Adipocyte (in vitro differentiated cells): ENCODE measurements at regions not wholly inside any gene's neighbourhood (a gene's known extent, or its start where the extent isn't known, plus 50 kb on each side); places are given as distances from the start of the nearest gene placed in this dataset.

ENCODE experiments used
- DNase-seq: peaks from one replicate; pipeline ENCODE4 v3.0.0-alpha.2; 2015; ENCODE audit warnings: low read depth
- H3K27me3 ChIP-seq: replicated peaks from 2 replicates; pipeline ENCODE4 v1.7.0; 2013; ENCODE audit warnings: mild to moderate bottlenecking, low read length, moderate library complexity; ENCODE audit not compliant: control insufficient read depth, insufficient read depth
- H3K36me3 ChIP-seq: 2 replicates; pipeline ENCODE4 v1.7.0; 2013; ENCODE audit warnings: low read length, mild to moderate bottlenecking, moderate library complexity; ENCODE audit not compliant: control insufficient read depth, insufficient read depth, severe bottlenecking
- H3K4me1 ChIP-seq: 2 replicates; pipeline ENCODE4 v1.7.0; 2013; ENCODE audit warnings: mild to moderate bottlenecking, low read length, moderate library complexity; ENCODE audit not compliant: control insufficient read depth, insufficient read depth
- H3K4me3 ChIP-seq: 2 replicates; pipeline ENCODE4 v1.7.0; 2013; ENCODE audit warnings: mild to moderate bottlenecking, low read length, moderate library complexity
- H3K9ac ChIP-seq: 2 replicates; pipeline ENCODE4 v1.7.0; 2013; ENCODE audit warnings: mild to moderate bottlenecking, low read length, moderate library complexity
- H3K9me3 ChIP-seq: 2 replicates; pipeline ENCODE4 v1.7.0; 2013; ENCODE audit warnings: mild to moderate bottlenecking, low read length, moderate library complexity; ENCODE audit not compliant: control insufficient read depth

DNA sequence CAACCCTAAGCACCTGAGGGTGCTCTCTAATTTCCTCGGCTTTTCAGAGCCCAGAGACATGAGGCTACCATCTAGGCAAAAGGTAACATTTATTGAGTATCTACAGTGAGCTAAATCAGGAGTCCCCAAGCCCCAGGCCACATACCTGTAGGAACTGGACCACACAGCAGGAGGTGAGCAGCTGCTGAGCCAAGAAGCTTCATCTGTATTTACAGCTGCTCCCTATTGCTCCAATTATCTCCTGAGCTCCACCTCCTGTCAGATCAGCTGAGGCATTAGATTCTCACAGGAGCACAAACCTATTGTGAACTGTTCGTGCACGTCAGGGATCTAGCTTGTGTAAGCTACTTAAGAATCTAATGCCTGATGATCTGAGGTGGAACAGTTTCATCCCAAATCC, 70.2 kb downstream of the RND3 start:
- no peaks in the 10 kb centered on the region for H3K4me1 ChIP-seq
- H3K27me3 ChIP-seq, result no peaks in the 10 kb centered on the region
- H3K4me3 ChIP-seq, result no peak overlapping the region
- H3K9me3 ChIP-seq, result no peaks in the 10 kb centered on the region
- no peak for DNase-seq
- no peak overlapping the region for H3K9ac ChIP-seq
- no peaks in the 10 kb centered on the region for H3K36me3 ChIP-seq

DNA sequence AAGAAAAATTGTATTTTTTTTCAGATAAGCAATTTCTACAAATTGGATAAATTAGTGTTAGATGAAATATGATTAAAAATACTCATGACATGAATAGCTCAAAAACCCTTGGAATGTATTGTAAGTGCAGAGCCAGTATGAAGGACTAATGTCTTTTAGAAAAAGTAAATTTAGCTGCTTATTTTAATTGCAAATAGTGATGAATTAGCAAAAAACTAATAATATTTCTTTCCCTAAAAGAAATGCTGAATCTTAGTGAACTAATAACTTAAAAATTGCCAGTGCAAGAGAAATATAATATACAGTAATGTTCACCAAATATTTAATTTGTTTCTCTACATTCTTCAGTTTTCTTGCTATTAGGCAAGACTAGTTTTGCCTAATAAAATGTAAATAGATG, 72.4 kb downstream of the RND3 start:
- H3K4me1 ChIP-seq, result peaks cover 10% of the 10 kb centered on the region
- H3K9me3 ChIP-seq, result no peaks in the 10 kb centered on the region
- no peak overlapping the region for H3K4me3 ChIP-seq
- H3K27me3 ChIP-seq, result no peaks in the 10 kb centered on the region
- no peak overlapping the region for H3K9ac ChIP-seq
- DNase-seq, result no peak
- no peaks in the 10 kb centered on the region for H3K36me3 ChIP-seq

DNA sequence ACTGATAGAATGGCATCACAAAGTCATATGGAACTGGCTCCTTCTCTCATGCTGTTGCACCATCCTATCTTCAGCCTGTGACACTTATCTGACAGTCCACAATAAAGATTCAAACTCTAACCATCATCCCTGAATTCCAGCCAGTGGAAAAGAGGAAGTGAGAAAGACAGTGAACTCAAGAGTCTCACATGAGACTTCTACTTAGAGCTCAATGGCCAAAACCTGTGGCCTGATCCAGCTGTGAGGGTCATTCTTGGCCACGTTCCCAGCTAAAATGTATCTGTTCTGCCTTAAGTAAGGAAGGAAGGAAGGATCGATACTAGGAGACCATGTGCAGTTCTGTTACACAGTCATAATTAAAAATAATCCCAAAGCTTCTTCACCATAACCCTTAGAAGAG, 73.6 kb downstream of the RND3 start:
- H3K9me3 ChIP-seq, result no peaks in the 10 kb centered on the region
- no peak overlapping the region for H3K4me3 ChIP-seq
- H3K4me1 ChIP-seq, result peaks cover 10% of the 10 kb centered on the region
- H3K27me3 ChIP-seq, result no peaks in the 10 kb centered on the region
- H3K36me3 ChIP-seq, result no peaks in the 10 kb centered on the region
- H3K9ac ChIP-seq, result no peak overlapping the region
- no peak for DNase-seq

DNA sequence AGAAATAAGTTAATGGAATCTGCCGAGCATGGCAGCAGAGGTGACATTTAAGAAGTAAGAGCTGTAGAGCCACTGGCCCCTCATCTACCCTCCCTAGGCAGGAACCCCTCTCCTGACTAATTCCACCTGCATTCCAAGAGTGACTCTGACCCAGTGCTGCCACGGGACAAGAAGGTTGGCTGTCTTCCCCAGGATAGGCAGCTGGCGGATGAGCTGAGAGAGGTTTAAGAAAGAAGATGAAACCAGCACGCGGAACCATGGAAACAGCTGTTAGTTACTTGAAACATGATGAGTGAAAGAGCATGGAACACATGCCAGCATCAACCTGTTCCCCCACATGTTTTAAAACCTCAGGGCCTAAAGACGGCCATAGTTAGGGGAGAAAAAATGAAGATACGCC, 74.1 kb downstream of the RND3 start:
- no peak for DNase-seq

DNA sequence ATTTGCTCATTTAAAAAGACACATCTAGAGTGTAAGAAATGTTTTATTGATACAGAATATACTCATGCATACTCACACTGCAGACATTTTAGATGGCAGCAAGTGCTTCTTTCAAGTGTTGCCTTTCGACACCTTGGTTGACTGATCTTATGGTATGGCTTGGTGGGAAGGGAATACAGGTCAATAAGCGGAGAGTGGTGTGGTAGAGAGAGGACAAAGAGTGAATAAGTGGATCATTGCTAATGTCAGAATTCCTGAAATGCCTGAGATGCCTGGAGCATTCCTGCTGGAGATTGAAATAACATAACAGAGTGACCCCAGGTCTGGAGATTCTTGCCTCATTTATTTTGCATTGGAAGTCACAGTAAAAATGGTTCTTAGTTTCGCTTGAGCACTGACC, 76.7 kb downstream of the RND3 start:
- Histone ChIP-seq H3K4me3 (no peak overlapping the region), H3K36me3 (no peaks in the 10 kb centered on the region), H3K4me1 (peaks cover 10% of the 10 kb centered on the region), H3K9ac (no peak overlapping the region), H3K27me3 (no peaks in the 10 kb centered on the region), H3K9me3 (no peaks in the 10 kb centered on the region)
- DNase-seq, result peak; percentile 47

More for the DNA sequence above, 74.1 kb downstream of the RND3 start:
- Histone ChIP-seq H3K9ac (no peak overlapping the region), H3K4me1 (peaks cover 10% of the 10 kb centered on the region), H3K27me3 (no peaks in the 10 kb centered on the region), H3K9me3 (no peaks in the 10 kb centered on the region), H3K4me3 (no peak overlapping the region), H3K36me3 (no peaks in the 10 kb centered on the region)

DNA sequence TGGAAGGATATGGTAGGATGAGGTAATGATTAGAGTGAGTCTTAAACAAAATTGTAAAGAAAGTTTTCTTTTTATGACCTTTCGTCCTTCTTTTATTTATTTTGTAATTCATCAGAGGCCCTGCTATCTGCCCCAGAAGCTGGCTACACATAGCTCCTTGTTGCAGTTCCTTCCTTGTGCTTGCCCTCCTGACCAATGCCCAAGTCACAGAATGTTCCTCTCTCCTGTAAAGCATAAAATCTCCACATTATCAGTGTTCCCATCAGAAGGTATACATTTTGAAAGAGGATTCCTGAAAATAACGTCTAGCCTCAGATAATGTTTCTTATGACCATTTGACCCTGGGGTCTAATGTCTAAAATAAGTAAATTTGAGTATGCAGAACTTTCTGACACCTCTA, 78.3 kb downstream of the RND3 start:
- peaks cover 10% of the 10 kb centered on the region for H3K4me1 ChIP-seq
- H3K27me3 ChIP-seq, result no peaks in the 10 kb centered on the region
- peak; percentile 20 for DNase-seq
- H3K9ac ChIP-seq, result no peak overlapping the region
- no peaks in the 10 kb centered on the region for H3K9me3 ChIP-seq
- no peaks in the 10 kb centered on the region for H3K36me3 ChIP-seq
- H3K4me3 ChIP-seq, result no peak overlapping the region

DNA sequence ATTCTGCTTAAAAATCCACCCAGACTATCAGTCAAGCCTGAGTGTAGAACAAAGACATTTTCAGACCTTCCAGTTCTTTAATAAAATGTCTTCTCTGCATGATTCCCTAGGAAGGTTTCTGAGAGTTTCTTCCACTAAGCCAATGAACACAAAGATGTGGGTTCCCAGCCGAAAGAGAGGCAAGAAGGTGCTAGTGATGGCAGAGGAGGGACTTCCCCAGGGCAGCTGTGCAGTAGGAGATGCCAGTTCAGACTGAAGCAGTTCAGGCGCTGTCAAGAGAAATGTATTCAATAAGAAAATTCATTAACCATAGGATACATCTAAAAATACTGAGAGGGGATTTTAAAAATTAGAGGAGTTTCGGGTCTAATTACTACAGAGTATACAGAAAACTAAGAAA, 83.3 kb downstream of the RND3 start:
- no peaks in the 10 kb centered on the region for H3K36me3 ChIP-seq
- no peak overlapping the region for H3K9ac ChIP-seq
- DNase-seq, result no peak
- H3K4me3 ChIP-seq, result no peak overlapping the region
- H3K27me3 ChIP-seq, result no peaks in the 10 kb centered on the region
- H3K9me3 ChIP-seq, result no peaks in the 10 kb centered on the region
- H3K4me1 ChIP-seq, result no peaks in the 10 kb centered on the region

DNA sequence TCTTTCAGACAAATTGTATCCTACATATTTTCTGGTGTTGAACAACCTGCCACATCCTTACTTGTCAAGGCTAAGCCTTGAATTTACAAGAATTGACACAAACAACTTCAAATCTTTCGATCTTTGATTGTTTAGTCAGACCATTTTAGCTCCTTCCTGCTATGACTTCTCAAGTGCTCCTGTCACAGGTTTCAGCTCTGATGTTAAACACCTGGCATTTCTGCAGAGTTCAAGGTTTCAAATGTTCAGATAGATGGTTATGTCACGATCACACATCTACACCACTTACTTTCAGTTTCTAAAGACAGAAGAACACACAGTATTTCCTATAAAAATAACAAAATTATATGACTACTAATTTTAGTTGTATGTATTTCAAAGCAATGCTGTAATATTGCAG, 84.0 kb downstream of the RND3 start:
- no peak overlapping the region for H3K9ac ChIP-seq
- peak overlapping the region; percentile 42 for H3K4me3 ChIP-seq
- H3K27me3 ChIP-seq, result no peaks in the 10 kb centered on the region
- H3K4me1 ChIP-seq, result no peaks in the 10 kb centered on the region
- DNase-seq, result no peak
- no peaks in the 10 kb centered on the region for H3K36me3 ChIP-seq
- H3K9me3 ChIP-seq, result no peaks in the 10 kb centered on the region

DNA sequence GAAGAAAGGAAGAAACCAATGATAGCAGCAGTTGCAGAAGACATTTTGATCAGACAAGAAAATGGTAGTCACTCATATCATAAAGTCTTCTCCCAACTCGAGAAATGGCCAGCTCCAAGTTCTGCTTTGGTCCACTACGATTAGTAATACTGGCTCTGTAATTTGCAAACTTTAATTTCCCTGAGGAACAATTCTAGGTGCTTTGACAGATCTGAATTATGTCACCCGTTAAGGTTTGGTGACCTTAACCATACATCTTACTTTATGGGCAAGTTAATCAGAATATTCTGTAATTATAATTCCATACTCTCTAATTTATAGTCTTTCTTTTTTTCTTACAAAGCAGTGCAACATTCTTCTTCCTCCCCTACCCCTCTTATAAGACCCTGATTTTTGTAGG, 84.5 kb downstream of the RND3 start:
- DNase-seq, result no peak
- Histone ChIP-seq H3K9me3 (no peaks in the 10 kb centered on the region), H3K9ac (no peak overlapping the region), H3K36me3 (no peaks in the 10 kb centered on the region), H3K27me3 (no peaks in the 10 kb centered on the region), H3K4me3 (no peak overlapping the region), H3K4me1 (no peaks in the 10 kb centered on the region)

DNA sequence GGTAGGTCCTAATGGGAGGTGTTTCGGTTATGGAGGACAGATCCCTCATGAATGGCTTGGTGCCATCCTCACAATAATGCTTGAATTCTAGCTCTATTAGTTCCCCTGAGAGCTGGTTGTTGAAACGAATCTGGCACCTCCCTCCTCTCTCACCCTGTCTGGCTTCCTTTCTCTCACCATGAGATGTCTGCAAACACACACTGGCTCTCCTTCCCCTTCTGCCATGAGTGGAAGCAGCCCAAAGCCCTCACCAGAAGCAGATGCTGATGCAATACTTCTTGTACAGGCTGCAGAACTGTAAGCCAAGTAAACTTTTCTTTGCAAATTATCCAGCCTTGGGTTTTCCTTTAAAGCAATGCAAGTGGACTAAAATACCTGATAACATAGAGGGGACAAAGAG, 86.6 kb downstream of the RND3 start:
- no peak for DNase-seq
- H3K9ac ChIP-seq, result no peak overlapping the region
- no peak overlapping the region for H3K4me3 ChIP-seq
- H3K27me3 ChIP-seq, result no peaks in the 10 kb centered on the region
- H3K4me1 ChIP-seq, result no peaks in the 10 kb centered on the region
- no peaks in the 10 kb centered on the region for H3K36me3 ChIP-seq
- H3K9me3 ChIP-seq, result no peaks in the 10 kb centered on the region

DNA sequence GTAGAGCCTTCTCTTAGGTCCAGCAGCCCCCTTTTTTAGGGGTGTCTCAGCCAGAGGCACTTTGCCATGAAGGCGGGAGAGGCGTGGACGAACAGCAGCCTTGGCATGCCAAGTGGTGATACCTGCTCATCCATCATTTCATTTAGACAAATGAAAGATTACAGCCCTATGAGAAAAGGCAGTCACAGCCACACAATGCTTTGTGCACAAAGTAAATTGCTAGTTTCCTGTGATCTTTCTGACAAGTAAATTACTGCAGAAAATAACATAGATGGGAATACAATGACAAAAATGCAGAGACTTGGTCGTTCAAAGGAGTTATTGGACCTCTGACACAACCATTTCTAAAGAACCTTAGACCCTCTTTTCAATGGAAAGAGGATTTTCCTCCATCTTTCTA, 94.9 kb downstream of the RND3 start:
- no peak overlapping the region for H3K9ac ChIP-seq
- H3K4me1 ChIP-seq, result no peaks in the 10 kb centered on the region
- no peaks in the 10 kb centered on the region for H3K9me3 ChIP-seq
- DNase-seq, result no peak
- no peak overlapping the region for H3K4me3 ChIP-seq
- no peaks in the 10 kb centered on the region for H3K36me3 ChIP-seq
- H3K27me3 ChIP-seq, result no peaks in the 10 kb centered on the region

DNA sequence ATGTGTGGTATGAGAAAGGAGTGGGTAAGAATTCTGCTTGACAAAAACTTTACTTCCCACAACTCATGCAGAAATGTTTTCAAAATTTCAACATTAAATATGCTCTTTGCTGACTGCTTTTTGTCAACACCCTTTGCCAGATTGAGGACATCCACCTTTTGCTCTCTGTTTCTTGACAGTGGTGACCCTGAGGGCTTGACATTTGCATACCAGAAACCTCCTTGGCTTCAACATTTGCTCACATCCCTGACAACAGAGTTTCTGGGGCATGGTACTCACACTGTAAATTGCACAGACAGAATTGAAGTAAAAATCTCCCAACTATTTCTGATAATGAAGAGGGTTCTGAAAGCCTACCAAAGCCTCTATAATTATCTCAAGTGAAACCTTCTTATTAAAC, 95.7 kb downstream of the RND3 start:
- Histone ChIP-seq H3K4me1 (no peaks in the 10 kb centered on the region), H3K36me3 (no peaks in the 10 kb centered on the region), H3K9ac (no peak overlapping the region), H3K27me3 (no peaks in the 10 kb centered on the region), H3K4me3 (no peak overlapping the region), H3K9me3 (no peaks in the 10 kb centered on the region)
- peak; percentile 44 for DNase-seq
